PC-9 (cell line): ENCODE measurements at regions not wholly inside any gene's neighbourhood (a gene's known extent, or its start where the extent isn't known, plus 50 kb on each side); places are given as distances from the start of the nearest gene placed in this dataset.
"Not testable (repeated sequence)": the region's sequence is repeated elsewhere in the genome, so short reads cannot be mapped to it uniquely, and the experiment has no call there.

ENCODE experiments used
- BruUV-seq: library from RNA; stranded (reverse); fragments of 400-500 nt; replicated peaks from 2 replicates; lab custom pipeline; 2021; lab: Mats Ljungman, UMichigan
- CTCF ChIA-PET: fragments of 300-600 bp; sonication (Branson Sonifier 250); formaldehyde crosslinking; loops from one replicate; lab custom pipeline; 2022; ENCODE audit warnings: antibody characterized with exemption; lab: Charles Lee
- POLR2A ChIA-PET: fragments of 300-600 bp; sonication (Branson Sonifier 250); formaldehyde crosslinking; loops from one replicate; lab custom pipeline; 2022; ENCODE audit warnings: antibody characterized with exemption; ENCODE audit not compliant: unreplicated experiment; lab: Charles Lee
- DNase-seq, 2 experiments: peaks; one replicate each; pipeline versions ENCODE4 v3.0.0 to v3.0.0-alpha.2; 2015 to 2022; ENCODE audit warnings: mixed read lengths in 1 of 2
- H2AFZ ChIP-seq: fragments of 200-600 bp; sonication (generic); 2 replicates; pipeline ENCODE4 v1.8.1; 2017; ENCODE audit warnings: antibody characterized with exemption
- H3F3A ChIP-seq: fragments of 200-600 bp; sonication (generic); 2 replicates; pipeline ENCODE4 v1.8.1; 2017; ENCODE audit warnings: antibody characterized with exemption, mild to moderate bottlenecking, low read depth; ENCODE audit not compliant: insufficient read depth
- H3K27ac ChIP-seq: fragments of 200-600 bp; sonication (generic); 2 replicates; pipeline ENCODE4 v1.6.1; 2016; ENCODE audit warnings: mixed run types
- H3K27me3 ChIP-seq: fragments of 200-600 bp; sonication (generic); 2 replicates; pipeline ENCODE4 v1.6.1; 2016; ENCODE audit warnings: low read depth, mixed run types; ENCODE audit not compliant: insufficient read depth
- H3K36me3 ChIP-seq: fragments of 200-600 bp; sonication (generic); 2 replicates; pipeline ENCODE4 v1.6.1; 2016; ENCODE audit warnings: low read depth, mixed run types
- H3K4me1 ChIP-seq: fragments of 200-600 bp; sonication (generic); replicated peaks from 2 replicates; pipeline ENCODE4 v1.6.1; 2016; ENCODE audit warnings: mixed run types; ENCODE audit not compliant: insufficient read depth
- H3K4me2 ChIP-seq: fragments of 200-600 bp; sonication (generic); 2 replicates; pipeline ENCODE4 v1.6.1; 2017; ENCODE audit warnings: mixed run types
- H3K4me3 ChIP-seq: fragments of 200-600 bp; sonication (generic); 2 replicates; pipeline ENCODE4 v1.6.1; 2016; ENCODE audit warnings: mixed run types
- H3K79me2 ChIP-seq: fragments of 200-600 bp; sonication (generic); 2 replicates; pipeline ENCODE4 v1.6.1; 2017; ENCODE audit warnings: low read depth, mixed run types
- H3K9me2 ChIP-seq: fragments of 200-600 bp; sonication (generic); 2 replicates; pipeline ENCODE4 v1.8.1; 2017; ENCODE audit warnings: mild to moderate bottlenecking; ENCODE audit not compliant: insufficient read depth
- H3K9me3 ChIP-seq: fragments of 200-600 bp; sonication (generic); 2 replicates; pipeline ENCODE4 v1.8.1; 2016; ENCODE audit warnings: low read depth; ENCODE audit not compliant: insufficient read depth
- H4K20me1 ChIP-seq: fragments of 200-600 bp; sonication (generic); 2 replicates; pipeline ENCODE4 v1.8.1; 2017; ENCODE audit not compliant: insufficient read depth
- CTCF ChIP-seq: fragments of 200-600 bp; sonication (generic); conservative IDR thresholded peaks from 2 replicates; pipeline ENCODE4 v1.6.1; 2017; ENCODE audit warnings: mixed run types, antibody characterized with exemption, mild to moderate bottlenecking, moderate library complexity
- EZH2 ChIP-seq: fragments of 200-600 bp; sonication (generic); IDR thresholded peaks from 2 replicates; pipeline ENCODE4 v1.8.0; 2017; ENCODE audit warnings: antibody characterized with exemption, low read depth
- intact Hi-C: fragments of 100-400 bp; cut with micrococcal nuclease; formaldehyde crosslinking; loops from one replicate; pipeline ENCODE4 v1.10.0; 2022; ENCODE audit not compliant: unreplicated experiment

- H3K27me3 ChIP-seq = no peaks in the 10 kb centered on the region
- no peaks in the 10 kb centered on the region for H3K4me1 ChIP-seq
- intact Hi-C loops = no loop called here
- CTCF ChIA-PET = no interaction called here
- no TSS peak for BruUV-seq
- no peak for DNase-seq
- H3F3A ChIP-seq = no peaks in the 10 kb centered on the region
- H3K4me2 ChIP-seq = no peak overlapping the region
- H3K27ac ChIP-seq = no peak overlapping the region
- no peak overlapping the region for H3K4me3 ChIP-seq
- no peaks in the 10 kb centered on the region for H3K79me2 ChIP-seq
- no peak for TF ChIP-seq EZH2
- TF ChIP-seq CTCF = no peak
- no peak overlapping the region for H2AFZ ChIP-seq
- POLR2A ChIA-PET = no interaction called here
- no peaks in the 10 kb centered on the region for H3K9me2 ChIP-seq
- no peaks in the 10 kb centered on the region for H4K20me1 ChIP-seq
- H3K36me3 ChIP-seq = no peaks in the 10 kb centered on the region
- 0 out of 2 replicates have a peak, but pooled peaks cover 3% of the 10 kb centered on the region for H3K9me3 ChIP-seq
These were observed 122.0 kb upstream of the CEP126 start for GRCh38 chr11:101792814-101793213.

GRCh38 chr11:101786916-101787315 is 127.9 kb upstream of the CEP126 start:
- no peaks in the 10 kb centered on the region for H3K9me2 ChIP-seq
- no peak for DNase-seq
- H3K9me3 ChIP-seq = 0 out of 2 replicates have a peak, but pooled peaks cover 3% of the 10 kb centered on the region
- no peaks in the 10 kb centered on the region for H3K36me3 ChIP-seq
- H3K27me3 ChIP-seq = no peaks in the 10 kb centered on the region
- H3K27ac ChIP-seq = no peak overlapping the region
- H3K4me2 ChIP-seq = no peak overlapping the region
- H3K4me1 ChIP-seq = no peaks in the 10 kb centered on the region
- POLR2A ChIA-PET = no interaction called here
- BruUV-seq = no TSS peak
- no peaks in the 10 kb centered on the region for H3F3A ChIP-seq
- CTCF ChIA-PET = no interaction called here
- TF ChIP-seq EZH2 (no peak), CTCF (no peak)
- H3K4me3 ChIP-seq = no peak overlapping the region
- no peaks in the 10 kb centered on the region for H3K79me2 ChIP-seq
- intact Hi-C loops = no loop called here
- H4K20me1 ChIP-seq = no peaks in the 10 kb centered on the region
- H2AFZ ChIP-seq = no peak overlapping the region

- H3K9me3 ChIP-seq = 0 out of 2 replicates have a peak, but pooled peaks cover 3% of the 10 kb centered on the region
- H3K27me3 ChIP-seq = no peaks in the 10 kb centered on the region
- POLR2A ChIA-PET = no interaction called here
- DNase-seq = no peak
- H3K4me3 ChIP-seq = no peak overlapping the region
- intact Hi-C loops = no loop called here
- no peaks in the 10 kb centered on the region for H3K79me2 ChIP-seq
- H3K4me2 ChIP-seq = no peak overlapping the region
- CTCF ChIA-PET = no interaction called here
- H3F3A ChIP-seq = no peaks in the 10 kb centered on the region
- H2AFZ ChIP-seq = no peak overlapping the region
- H4K20me1 ChIP-seq = no peaks in the 10 kb centered on the region
- H3K27ac ChIP-seq = no peak overlapping the region
- no TSS peak for BruUV-seq
- no peaks in the 10 kb centered on the region for H3K9me2 ChIP-seq
- H3K36me3 ChIP-seq = no peaks in the 10 kb centered on the region
- H3K4me1 ChIP-seq = no peaks in the 10 kb centered on the region
- TF ChIP-seq CTCF (no peak), EZH2 (no peak)
These were observed 128.4 kb upstream of the CEP126 start for GRCh38 chr11:101786421-101786820.

- H3K9me3 ChIP-seq, H3K9me2 ChIP-seq, H2AFZ ChIP-seq, CTCF ChIA-PET, H3K4me1 ChIP-seq, BruUV-seq, DNase-seq, H3K27me3 ChIP-seq, H3K79me2 ChIP-seq, intact Hi-C loops, H3K27ac ChIP-seq, H3K4me3 ChIP-seq, H4K20me1 ChIP-seq, H3F3A ChIP-seq, H3K4me2 ChIP-seq, H3K36me3 ChIP-seq, POLR2A ChIA-PET: not testable (repeated sequence)
These were observed 135.6 kb upstream of the CEP126 start for GRCh38 chr11:101779167-101779566.
